Immature natural killer cell (primary cell): ENCODE measurements at regions not wholly inside any gene's neighbourhood (a gene's known extent, or its start where the extent isn't known, plus 50 kb on each side); places are given as distances from the start of the nearest gene placed in this dataset.

Experiments used
- DNase-seq, 3 donors: peaks; one replicate each; pipeline ENCODE4 v3.0.0; 2022; ENCODE audit warnings: mixed read lengths in 1 of 3
- H3K27ac Mint-ChIP-seq, 6 donors: one replicate each; pipeline ENCODE4 v1.8.0; 2020; ENCODE audit warnings: mixed read lengths in 6 of 6, mild to moderate bottlenecking in 5 of 6, inconsistent platforms in 4 of 6, moderate library complexity in 3 of 6
- H3K27me3 Mint-ChIP-seq, 3 donors: one replicate each; pipeline ENCODE4 v1.8.0; 2020 to 2021; ENCODE audit warnings: low read depth in 3 of 3, mild to moderate bottlenecking in 3 of 3, mixed read lengths in 3 of 3, moderate library complexity in 3 of 3, inconsistent platforms in 1 of 3
- H3K36me3 Mint-ChIP-seq, 3 donors: one replicate each; pipeline ENCODE4 v1.8.0; 2020; ENCODE audit warnings: mixed read lengths in 3 of 3, inconsistent platforms in 2 of 3, mild to moderate bottlenecking in 2 of 3
- H3K4me1 Mint-ChIP-seq, 2 donors: one replicate each; pipeline ENCODE4 v1.8.0; 2020; ENCODE audit warnings: inconsistent platforms in 2 of 2, mild to moderate bottlenecking in 2 of 2, mixed read lengths in 2 of 2, moderate library complexity in 1 of 2
- H3K4me3 Mint-ChIP-seq, 5 donors: one replicate each; pipeline ENCODE4 v1.8.0; 2020; ENCODE audit warnings: mild to moderate bottlenecking in 5 of 5, mixed read lengths in 5 of 5, inconsistent platforms in 3 of 5, moderate library complexity in 3 of 5
- H3K9me3 Mint-ChIP-seq, 6 donors: one replicate each; pipeline ENCODE4 v1.8.0; 2020; ENCODE audit warnings: mild to moderate bottlenecking in 6 of 6, mixed read lengths in 6 of 6, inconsistent platforms in 4 of 6, moderate library complexity in 3 of 6

DNA sequence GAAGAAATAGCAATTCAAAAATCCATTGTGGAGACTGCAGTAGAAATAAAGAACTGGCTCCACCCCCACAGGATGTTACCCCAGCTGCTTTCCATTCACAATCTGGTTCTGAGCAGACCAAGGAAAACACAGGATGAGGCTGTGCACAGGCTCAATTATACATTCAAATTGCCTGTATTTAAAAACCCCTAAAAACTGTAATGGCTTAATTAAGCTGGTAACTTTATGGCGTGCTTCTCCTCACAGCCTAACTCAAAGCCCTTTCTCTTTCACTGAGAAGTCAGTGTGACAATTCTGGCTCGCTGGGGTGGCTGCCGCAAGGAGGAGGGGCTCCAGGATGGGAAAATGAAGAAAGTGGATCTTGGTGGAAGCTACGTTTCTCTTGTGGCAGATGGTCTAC lies 1191.1 kb downstream of the SORCS1 start:
- no peaks in the 10 kb centered on the region for H3K27me3 Mint-ChIP-seq
- no peaks in the 10 kb centered on the region for H3K4me1 Mint-ChIP-seq
- DNase-seq = no peak
- no peak overlapping the region for H3K4me3 Mint-ChIP-seq
- H3K36me3 Mint-ChIP-seq = no peaks in the 10 kb centered on the region
- peaks cover 0 to 28% (median 4%) of the 10 kb centered on the region in 6 donors for H3K9me3 Mint-ChIP-seq
- H3K27ac Mint-ChIP-seq = no peak overlapping the region

DNA sequence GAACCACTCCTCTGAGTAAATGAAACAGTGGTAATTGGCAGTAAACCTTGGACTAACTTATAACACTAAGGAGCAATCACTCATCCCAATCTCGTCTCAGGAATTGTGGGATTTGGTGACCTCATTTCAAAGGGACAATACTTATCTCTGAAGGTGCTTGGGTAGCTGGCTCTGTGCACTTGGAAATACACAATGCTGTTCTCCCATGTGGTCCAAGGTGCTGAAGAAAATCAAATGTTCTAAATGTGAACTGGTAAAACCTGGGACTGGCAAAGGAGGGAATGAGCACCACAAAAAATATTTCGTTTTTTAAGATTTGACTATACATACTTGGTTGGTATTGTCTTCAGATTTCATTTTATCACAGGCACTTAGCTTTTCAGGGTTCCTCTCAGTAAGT lies 1193.0 kb downstream of the SORCS1 start:
- H3K27me3 Mint-ChIP-seq = no peaks in the 10 kb centered on the region
- H3K27ac Mint-ChIP-seq = no peak overlapping the region
- H3K4me3 Mint-ChIP-seq = no peak overlapping the region
- H3K9me3 Mint-ChIP-seq = peaks cover 0 to 19% (median 5%) of the 10 kb centered on the region in 6 donors
- H3K36me3 Mint-ChIP-seq = no peaks in the 10 kb centered on the region
- DNase-seq = no peak
- no peaks in the 10 kb centered on the region for H3K4me1 Mint-ChIP-seq

DNA sequence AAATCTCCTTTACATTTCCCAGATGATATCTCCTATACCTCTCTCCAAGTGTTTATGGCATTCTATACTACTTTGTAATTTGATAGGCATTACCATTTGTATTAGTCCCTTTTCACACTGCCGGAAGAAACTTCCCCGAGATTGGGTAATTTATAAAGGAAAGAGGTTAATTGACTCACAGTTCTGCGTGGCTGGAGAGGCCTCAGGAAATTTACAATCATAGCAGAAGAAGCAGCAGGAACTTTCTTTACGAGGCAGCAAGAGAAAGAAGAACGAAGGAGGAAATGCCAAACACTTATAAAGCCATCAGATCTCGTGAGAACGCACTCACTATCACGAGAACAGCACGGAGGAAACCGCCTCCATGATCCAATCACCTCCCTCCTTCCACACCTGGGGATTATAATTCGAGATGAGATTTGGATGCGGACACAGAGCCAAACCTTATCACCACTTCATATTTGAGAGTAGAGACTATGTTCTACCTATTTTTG lies 1194.6 kb downstream of the SORCS1 start:
- H3K27ac Mint-ChIP-seq = no peak overlapping the region
- H3K27me3 Mint-ChIP-seq = no peaks in the 10 kb centered on the region
- no peaks in the 10 kb centered on the region for H3K4me1 Mint-ChIP-seq
- no peak for DNase-seq
- no peaks in the 10 kb centered on the region for H3K36me3 Mint-ChIP-seq
- H3K9me3 Mint-ChIP-seq = peaks cover 5 to 17% (median 7%) of the 10 kb centered on the region in 6 donors
- H3K4me3 Mint-ChIP-seq = no peak overlapping the region

DNA sequence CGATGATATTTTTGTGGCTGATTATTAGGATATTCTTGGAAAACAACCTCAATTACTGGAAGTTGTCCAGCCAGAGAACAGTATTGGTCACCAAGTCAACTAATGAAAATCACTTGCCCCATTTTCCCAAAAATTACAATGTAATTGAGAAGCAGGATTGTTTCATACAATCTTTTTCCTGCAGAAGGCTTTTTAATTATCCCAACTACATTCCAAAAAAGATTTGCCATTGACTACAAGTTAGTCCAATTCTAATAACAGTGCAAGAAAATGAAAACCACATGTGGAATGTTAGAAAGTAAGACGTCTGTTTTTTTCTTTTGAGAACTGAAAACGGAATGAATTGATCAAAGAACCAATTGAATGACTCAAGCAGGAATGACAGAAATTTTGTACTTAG lies 1195.8 kb downstream of the SORCS1 start:
- H3K27me3 Mint-ChIP-seq = no peaks in the 10 kb centered on the region
- H3K4me3 Mint-ChIP-seq = no peak overlapping the region
- peaks cover 5 to 17% (median 6%) of the 10 kb centered on the region in 6 donors for H3K9me3 Mint-ChIP-seq
- H3K27ac Mint-ChIP-seq = no peak overlapping the region
- H3K4me1 Mint-ChIP-seq = no peaks in the 10 kb centered on the region
- DNase-seq = no peak
- no peaks in the 10 kb centered on the region for H3K36me3 Mint-ChIP-seq

DNA sequence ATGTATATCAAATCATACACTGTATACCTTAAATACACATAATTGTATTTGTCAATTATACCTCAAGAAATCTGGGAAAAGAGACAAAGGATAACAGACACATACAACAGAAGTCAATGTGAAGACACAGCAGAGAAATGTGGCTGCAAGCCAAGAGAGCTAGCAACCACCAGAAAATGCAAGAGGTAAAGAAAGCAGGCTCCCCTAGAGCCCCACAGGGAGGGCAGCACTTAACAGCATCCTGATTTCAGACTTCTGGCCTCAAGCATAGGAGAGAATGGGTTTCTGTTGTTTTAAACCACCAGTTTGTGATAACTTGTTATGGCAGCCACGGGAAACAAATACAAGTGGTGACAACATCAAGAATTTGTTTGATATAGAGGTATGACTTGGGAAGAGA lies 1197.2 kb downstream of the SORCS1 start:
- no peak for DNase-seq
- no peak overlapping the region for H3K27ac Mint-ChIP-seq
- H3K9me3 Mint-ChIP-seq = peaks cover 5 to 21% (median 6%) of the 10 kb centered on the region in 6 donors
- H3K27me3 Mint-ChIP-seq = no peaks in the 10 kb centered on the region
- no peaks in the 10 kb centered on the region for H3K4me1 Mint-ChIP-seq
- no peak overlapping the region for H3K4me3 Mint-ChIP-seq
- H3K36me3 Mint-ChIP-seq = no peaks in the 10 kb centered on the region

DNA sequence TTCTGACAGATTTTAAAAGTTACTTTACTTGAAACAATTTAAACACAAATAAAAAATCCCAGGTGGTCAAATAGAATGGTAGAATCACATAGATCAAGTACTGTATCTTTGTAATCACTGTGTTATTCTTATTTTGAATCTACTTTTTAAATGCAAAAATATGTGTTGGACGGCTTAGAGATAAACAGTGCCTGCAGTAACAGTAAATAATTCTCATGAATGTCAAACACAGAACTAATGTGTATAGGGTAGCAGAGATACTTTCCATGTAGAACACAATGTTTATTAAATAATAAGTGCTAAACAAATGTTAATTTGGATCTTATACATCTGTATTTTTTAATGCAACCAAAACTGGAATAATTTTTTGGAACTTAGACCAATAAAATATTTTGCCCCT lies 1199.4 kb downstream of the SORCS1 start:
- H3K27ac Mint-ChIP-seq = no peak overlapping the region
- H3K4me3 Mint-ChIP-seq = no peak overlapping the region
- peaks cover 0 to 2% (median 0%) of the 10 kb centered on the region in 3 donors for H3K27me3 Mint-ChIP-seq
- DNase-seq = no peak
- H3K4me1 Mint-ChIP-seq = no peaks in the 10 kb centered on the region
- H3K9me3 Mint-ChIP-seq = peaks cover 3 to 19% (median 7%) of the 10 kb centered on the region in 6 donors
- H3K36me3 Mint-ChIP-seq = no peaks in the 10 kb centered on the region

DNA sequence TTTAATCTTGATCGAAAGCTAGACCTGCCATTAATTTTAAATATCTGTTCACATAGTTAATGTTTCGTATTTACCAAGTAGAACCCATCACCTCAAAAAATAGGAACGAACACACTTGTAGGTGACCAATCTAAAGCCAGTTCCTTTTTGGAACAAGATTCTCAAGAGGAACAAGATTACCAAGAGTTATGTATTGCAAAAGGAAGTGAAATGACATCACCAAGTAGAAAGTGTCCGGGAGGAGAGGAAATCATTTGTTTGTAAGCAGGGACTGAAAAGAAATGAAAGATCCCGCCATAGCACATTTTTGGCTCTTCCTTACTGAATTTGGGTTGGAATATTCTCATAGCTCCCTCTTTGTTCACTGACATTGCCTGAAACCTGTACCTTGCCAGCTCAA lies 1200.5 kb downstream of the SORCS1 start:
- Mint-ChIP-seq H3K27ac (no peak overlapping the region), H3K27me3 (peaks cover 0 to 2% (median 0%) of the 10 kb centered on the region in 3 donors), H3K36me3 (no peaks in the 10 kb centered on the region), H3K4me3 (no peak overlapping the region), H3K4me1 (no peaks in the 10 kb centered on the region), H3K9me3 (peaks cover 3 to 14% (median 8%) of the 10 kb centered on the region in 6 donors)
- DNase-seq = no peak

DNA sequence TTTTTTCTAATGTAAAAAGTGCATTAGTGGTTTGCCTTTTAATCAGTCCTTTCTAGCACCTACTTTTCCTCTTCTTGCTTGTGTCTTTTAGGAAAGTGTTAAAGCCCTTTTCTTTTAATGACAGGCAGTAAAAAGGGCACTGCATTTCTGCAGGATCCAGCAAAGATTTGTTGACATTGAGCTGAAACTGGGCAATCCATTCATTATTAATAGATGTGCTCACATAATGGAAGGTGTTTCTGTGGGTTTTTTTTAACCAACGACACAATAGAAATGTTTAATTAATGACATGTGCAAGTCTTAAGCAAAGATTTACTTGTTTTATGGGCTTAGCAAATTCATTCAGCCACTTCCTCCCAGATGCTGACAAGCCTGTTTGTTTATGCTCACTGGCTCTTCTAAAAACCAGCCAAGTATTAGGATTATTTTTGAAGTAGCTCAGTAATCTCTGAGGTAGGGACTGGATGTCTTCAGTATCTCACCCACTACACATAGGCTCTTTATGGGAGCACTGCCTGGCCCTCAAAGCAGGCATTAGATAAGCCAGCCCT lies 1201.1 kb downstream of the SORCS1 start:
- Mint-ChIP-seq H3K27ac (no peak overlapping the region), H3K4me3 (no peak overlapping the region), H3K27me3 (peaks cover 0 to 2% (median 0%) of the 10 kb centered on the region in 3 donors), H3K36me3 (no peaks in the 10 kb centered on the region), H3K4me1 (no peaks in the 10 kb centered on the region), H3K9me3 (peaks cover 3 to 14% (median 8%) of the 10 kb centered on the region in 6 donors)
- no peak for DNase-seq

DNA sequence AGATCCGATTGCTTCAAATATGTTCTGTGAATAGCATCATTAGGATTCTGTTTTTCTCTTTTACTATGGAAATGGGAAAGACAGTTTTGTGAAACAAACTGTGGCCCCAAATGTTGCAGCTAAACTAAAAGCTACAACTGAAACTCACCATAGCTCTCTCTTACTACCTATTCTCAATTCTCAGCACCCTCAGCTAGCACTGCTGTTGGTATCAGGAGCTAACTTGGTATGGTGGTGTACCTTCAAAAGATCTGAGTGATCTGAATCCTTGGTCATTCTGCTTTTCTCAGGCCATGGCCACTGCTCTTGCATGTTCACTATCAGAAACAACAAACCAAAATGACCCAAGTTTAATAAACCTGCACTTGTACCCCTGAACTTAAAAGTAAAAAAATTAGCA lies 1208.0 kb downstream of the SORCS1 start:
- Mint-ChIP-seq H3K27me3 (peaks cover 0 to 2% (median 0%) of the 10 kb centered on the region in 3 donors), H3K9me3 (peaks cover 2 to 25% (median 4%) of the 10 kb centered on the region in 6 donors), H3K36me3 (no peaks in the 10 kb centered on the region), H3K4me1 (no peaks in the 10 kb centered on the region), H3K27ac (no peak overlapping the region), H3K4me3 (no peak overlapping the region)
- DNase-seq = no peak

DNA sequence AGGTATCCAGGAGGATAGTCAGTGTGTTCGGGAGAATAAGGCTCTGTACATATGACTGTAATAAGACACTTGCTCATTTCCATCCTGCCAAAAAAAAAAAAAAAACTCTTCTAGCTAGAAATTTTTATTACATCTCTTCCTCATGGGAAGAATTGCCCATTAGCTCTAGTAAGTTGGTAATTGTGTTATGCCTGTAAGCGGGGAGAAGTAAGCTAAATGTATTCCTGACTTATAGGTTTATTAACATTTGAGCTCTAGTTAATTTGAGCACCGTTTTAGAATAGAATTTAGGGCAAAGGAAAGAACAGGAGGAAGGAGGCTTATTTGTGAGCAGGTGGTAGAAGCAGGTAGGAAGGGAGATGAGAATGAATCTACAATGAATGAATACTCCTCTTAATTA lies 1210.6 kb downstream of the SORCS1 start:
- no peak for DNase-seq
- Mint-ChIP-seq H3K36me3 (no peaks in the 10 kb centered on the region), H3K9me3 (peaks cover 2 to 36% (median 5%) of the 10 kb centered on the region in 6 donors), H3K4me1 (no peaks in the 10 kb centered on the region), H3K27ac (no peak overlapping the region), H3K4me3 (no peak overlapping the region), H3K27me3 (no peaks in the 10 kb centered on the region)

DNA sequence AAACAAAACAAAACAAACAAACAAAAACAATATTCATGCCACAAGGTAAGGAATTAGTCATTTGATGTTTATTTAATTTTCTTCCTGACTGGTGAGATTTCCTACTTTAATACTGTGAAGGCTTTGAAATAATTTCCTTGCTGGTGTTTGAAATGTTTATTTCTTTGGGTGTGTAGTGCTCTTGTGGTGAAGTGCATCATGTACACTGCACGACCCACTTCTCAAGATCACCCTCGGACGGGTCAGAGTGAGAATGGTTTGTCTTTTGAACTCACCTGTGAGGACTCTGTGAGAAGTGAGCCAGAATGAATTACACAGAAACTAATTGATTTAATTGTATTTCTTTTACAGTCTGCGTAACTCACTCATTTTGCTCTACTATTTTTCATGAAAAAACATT lies 1211.5 kb downstream of the SORCS1 start:
- Mint-ChIP-seq H3K27ac (no peak overlapping the region), H3K4me3 (no peak overlapping the region), H3K27me3 (no peaks in the 10 kb centered on the region), H3K4me1 (no peaks in the 10 kb centered on the region), H3K36me3 (no peaks in the 10 kb centered on the region), H3K9me3 (peaks cover 0 to 35% (median 5%) of the 10 kb centered on the region in 6 donors)
- DNase-seq = no peak

DNA sequence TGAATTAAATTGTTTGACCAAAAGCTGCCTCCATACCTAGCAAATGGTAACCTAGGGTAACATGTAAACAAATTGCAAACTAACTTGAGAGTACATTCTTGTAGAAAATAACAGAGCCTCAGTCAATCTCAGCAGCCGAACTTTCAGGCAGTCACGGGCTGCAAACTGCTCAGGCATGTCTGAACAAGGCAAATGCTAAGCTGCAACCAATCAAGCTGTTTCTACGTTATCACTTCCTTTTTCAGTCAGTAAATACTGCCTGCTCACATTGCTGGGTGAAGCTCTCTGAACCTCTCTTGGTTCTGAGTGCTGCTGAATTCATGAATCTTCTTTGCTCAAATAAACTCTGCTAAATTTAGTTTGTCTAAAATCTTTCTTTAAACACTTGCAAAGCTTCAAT lies 1212.4 kb downstream of the SORCS1 start:
- DNase-seq = no peak
- H3K4me1 Mint-ChIP-seq = no peaks in the 10 kb centered on the region
- no peaks in the 10 kb centered on the region for H3K36me3 Mint-ChIP-seq
- H3K9me3 Mint-ChIP-seq = peaks cover 0 to 30% (median 4%) of the 10 kb centered on the region in 6 donors
- no peak overlapping the region for H3K4me3 Mint-ChIP-seq
- no peak overlapping the region for H3K27ac Mint-ChIP-seq
- H3K27me3 Mint-ChIP-seq = no peaks in the 10 kb centered on the region

DNA sequence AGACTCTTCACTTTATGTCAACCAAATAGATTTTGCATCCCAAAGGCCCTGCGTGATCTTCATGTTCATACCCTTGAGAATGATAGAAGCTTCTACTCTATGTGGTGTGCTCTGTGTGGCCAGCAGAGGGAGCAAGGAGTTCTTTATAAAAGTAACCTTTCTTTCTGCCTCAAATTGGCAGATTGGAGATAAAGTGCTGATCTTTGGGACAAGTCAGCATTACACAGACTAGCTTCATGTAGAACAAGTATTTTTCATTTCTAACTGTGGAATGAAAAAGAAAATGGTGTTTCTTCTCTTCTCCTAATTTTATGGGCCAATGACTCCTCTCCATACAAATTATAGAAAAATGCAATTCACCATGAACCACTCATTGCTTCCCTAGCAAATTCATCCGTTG lies 1214.1 kb downstream of the SORCS1 start:
- Mint-ChIP-seq H3K27me3 (no peaks in the 10 kb centered on the region), H3K36me3 (no peaks in the 10 kb centered on the region), H3K9me3 (peaks cover 0 to 35% (median 5%) of the 10 kb centered on the region in 6 donors), H3K4me3 (no peak overlapping the region), H3K27ac (no peak overlapping the region), H3K4me1 (no peaks in the 10 kb centered on the region)
- no peak for DNase-seq

DNA sequence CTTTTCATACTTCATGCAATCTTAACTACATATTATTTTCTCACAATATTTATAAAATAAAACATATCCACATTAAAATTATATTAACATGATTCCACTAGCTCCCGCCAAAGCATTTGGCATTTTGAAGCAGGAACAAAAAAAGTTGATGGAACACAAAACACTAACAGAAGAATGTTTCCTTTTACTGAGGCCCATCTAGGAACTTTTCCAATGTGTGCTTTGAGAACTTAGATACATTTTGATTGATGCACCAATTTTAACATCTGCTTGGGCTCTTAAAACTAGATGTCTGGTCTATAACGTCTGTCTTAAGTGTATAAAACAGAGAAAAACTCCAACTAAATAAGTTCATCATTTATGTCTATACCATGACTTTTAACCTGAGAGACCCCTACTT lies 1214.8 kb downstream of the SORCS1 start:
- H3K27me3 Mint-ChIP-seq = no peaks in the 10 kb centered on the region
- DNase-seq = no peak
- H3K27ac Mint-ChIP-seq = no peak overlapping the region
- H3K9me3 Mint-ChIP-seq = peaks cover 0 to 29% (median 8%) of the 10 kb centered on the region in 6 donors
- no peaks in the 10 kb centered on the region for H3K36me3 Mint-ChIP-seq
- no peak overlapping the region for H3K4me3 Mint-ChIP-seq
- H3K4me1 Mint-ChIP-seq = no peaks in the 10 kb centered on the region
